Tibial artery (tissue), 4 donors: ENCODE measurements at regions not wholly inside any gene's neighbourhood (a gene's known extent, or its start where the extent isn't known, plus 50 kb on each side); places are given as distances from the start of the nearest gene placed in this dataset.

Source experiments
- DNase-seq, 2 donors: peaks; one replicate each; pipeline ENCODE4 v3.0.0-alpha.2; 2019
- H3K27ac ChIP-seq, 2 donors: fragments of 200-600 bp; sonication (generic) in 1 of 2; 1 replicate in 1 of 2; 2 replicates in 1 of 2; pipeline ENCODE4 v1.5.1; 2018 to 2019; ENCODE audit warnings: mild to moderate bottlenecking in 1 of 2
- H3K27me3 ChIP-seq, 2 donors: fragments of 200-600 bp; sonication (generic) in 1 of 2; one replicate each; pipeline versions ENCODE4 v1.5.1 to v1.6.0; 2016 to 2019
- H3K36me3 ChIP-seq, 3 donors: fragments of 200-600 bp; sonication (generic) in 2 of 3; one replicate each; pipeline ENCODE4 v1.5.1; 2016 to 2019; ENCODE audit warnings: mild to moderate bottlenecking in 2 of 3
- H3K4me1 ChIP-seq, 4 donors: fragments of 200-600 bp; sonication (generic) in 2 of 4; 1 replicate in 3 of 4; 2 replicates in 1 of 4; pipeline ENCODE4 v1.5.1; 2016 to 2019
- H3K4me3 ChIP-seq, 2 donors: fragments of 200-600 bp; sonication (generic) in 1 of 2; 1 replicate in 1 of 2; 2 replicates in 1 of 2; pipeline ENCODE4 v1.5.1; 2018 to 2019; ENCODE audit warnings: mild to moderate bottlenecking in 2 of 2
- H3K9me3 ChIP-seq, 3 donors: fragments of 200-600 bp; sonication (generic) in 1 of 3; one replicate each; pipeline ENCODE4 v1.5.1; 2016 to 2019
- intact Hi-C: fragments of 100-400 bp; cut with DNase I; formaldehyde crosslinking; loops from one replicate; pipeline ENCODE4 v1.15.0; 2023; ENCODE audit warnings: low total_unique reads
- TF ChIP-seq, protein P1 (sequence below), 2 experiments: fragments of 200-600 bp in 1 of 2; fragments of 450-650 bp in 1 of 2; IDR thresholded peaks; one replicate each; pipeline ENCODE4 v1.5.1; 2017 to 2019; ENCODE audit warnings: antibody characterized with exemption in 2 of 2, mild to moderate bottlenecking in 1 of 2, moderate library complexity in 1 of 2

- TF ChIP-seq, protein P1, sequence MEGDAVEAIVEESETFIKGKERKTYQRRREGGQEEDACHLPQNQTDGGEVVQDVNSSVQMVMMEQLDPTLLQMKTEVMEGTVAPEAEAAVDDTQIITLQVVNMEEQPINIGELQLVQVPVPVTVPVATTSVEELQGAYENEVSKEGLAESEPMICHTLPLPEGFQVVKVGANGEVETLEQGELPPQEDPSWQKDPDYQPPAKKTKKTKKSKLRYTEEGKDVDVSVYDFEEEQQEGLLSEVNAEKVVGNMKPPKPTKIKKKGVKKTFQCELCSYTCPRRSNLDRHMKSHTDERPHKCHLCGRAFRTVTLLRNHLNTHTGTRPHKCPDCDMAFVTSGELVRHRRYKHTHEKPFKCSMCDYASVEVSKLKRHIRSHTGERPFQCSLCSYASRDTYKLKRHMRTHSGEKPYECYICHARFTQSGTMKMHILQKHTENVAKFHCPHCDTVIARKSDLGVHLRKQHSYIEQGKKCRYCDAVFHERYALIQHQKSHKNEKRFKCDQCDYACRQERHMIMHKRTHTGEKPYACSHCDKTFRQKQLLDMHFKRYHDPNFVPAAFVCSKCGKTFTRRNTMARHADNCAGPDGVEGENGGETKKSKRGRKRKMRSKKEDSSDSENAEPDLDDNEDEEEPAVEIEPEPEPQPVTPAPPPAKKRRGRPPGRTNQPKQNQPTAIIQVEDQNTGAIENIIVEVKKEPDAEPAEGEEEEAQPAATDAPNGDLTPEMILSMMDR (IDR thresholded peaks at IDR 0.05): no peak
- no peaks in the 10 kb centered on the region for H3K27me3 ChIP-seq
- H3K9me3 ChIP-seq: no peaks in the 10 kb centered on the region
- DNase-seq: no peak
- H3K36me3 ChIP-seq: no peaks in the 10 kb centered on the region
- no peak overlapping the region for H3K4me3 ChIP-seq
- intact Hi-C loops: loop anchor here (5.0 to 10.0 kb wide), 3 partner anchors 253 to 1030 kb away; partner anchors contain the start of gene ZNF438
- H3K4me1 ChIP-seq: peaks cover 0 to 22% (median 20%) of the 10 kb centered on the region in 4 donors
- H3K27ac ChIP-seq: no peak overlapping the region
Measured at GRCh38 chr10:30782157-30782536, 152.6 kb upstream of the LYZL2 start.

GRCh38 chr10:30781670-30782121 lies 152.1 kb upstream of the LYZL2 start:
- Histone ChIP-seq H3K4me3 (no peak overlapping the region), H3K27ac (no peak overlapping the region), H3K27me3 (no peaks in the 10 kb centered on the region), H3K36me3 (no peaks in the 10 kb centered on the region), H3K4me1 (peaks cover 0 to 22% (median 20%) of the 10 kb centered on the region in 4 donors), H3K9me3 (no peaks in the 10 kb centered on the region)
- intact Hi-C loops: loop anchor here (5.0 to 10.0 kb wide), 3 partner anchors 253 to 1031 kb away; partner anchors contain the start of gene ZNF438
- DNase-seq: no peak
- TF ChIP-seq, protein P1 (IDR thresholded peaks at IDR 0.05): no peak

- Histone ChIP-seq H3K36me3 (no peaks in the 10 kb centered on the region), H3K27me3 (no peaks in the 10 kb centered on the region), H3K4me3 (no peak overlapping the region), H3K9me3 (no peaks in the 10 kb centered on the region), H3K4me1 (peaks cover 0 to 21% (median 9%) of the 10 kb centered on the region in 4 donors), H3K27ac (no peak overlapping the region)
- TF ChIP-seq, protein P1 (IDR thresholded peaks at IDR 0.05): no peak
- intact Hi-C loops: no loop called here
- DNase-seq: no peak
Measured at GRCh38 chr10:30778769-30779168, 149.2 kb upstream of the LYZL2 start.

GRCh38 chr10:30775779-30776591 lies 146.4 kb upstream of the LYZL2 start:
- intact Hi-C loops: no loop called here
- Histone ChIP-seq H3K36me3 (peaks cover 0 to under 1% (median 0%) of the 10 kb centered on the region in 3 donors), H3K27me3 (no peaks in the 10 kb centered on the region), H3K9me3 (peaks cover 0 to 16% (median 1%) of the 10 kb centered on the region in 3 donors), H3K4me1 (peaks cover 0 to 14% (median 5%) of the 10 kb centered on the region in 4 donors), H3K4me3 (no peak overlapping the region), H3K27ac (no peak overlapping the region)
- TF ChIP-seq, protein P1 (IDR thresholded peaks at IDR 0.05): no peak
- DNase-seq: no peak

GRCh38 chr10:30774261-30774660 lies 144.7 kb upstream of the LYZL2 start:
- H3K4me3 ChIP-seq: no peak overlapping the region
- DNase-seq: no peak
- no peaks in the 10 kb centered on the region for H3K27me3 ChIP-seq
- peaks cover 0 to 5% (median 4%) of the 10 kb centered on the region in 3 donors for H3K36me3 ChIP-seq
- TF ChIP-seq, protein P1 (IDR thresholded peaks at IDR 0.05): no peak
- intact Hi-C loops: no loop called here
- no peak overlapping the region for H3K27ac ChIP-seq
- H3K4me1 ChIP-seq: peaks cover 0 to 14% (median 5%) of the 10 kb centered on the region in 4 donors
- H3K9me3 ChIP-seq: peaks cover 0 to 33% (median 19%) of the 10 kb centered on the region in 3 donors
